Ureter (tissue), 1 donor: ENCODE measurements at regions not wholly inside any gene's neighbourhood (a gene's known extent, or its start where the extent isn't known, plus 50 kb on each side); places are given as distances from the start of the nearest gene placed in this dataset.
"Not testable (repeated sequence)": the region's sequence is repeated elsewhere in the genome, so short reads cannot be mapped to it uniquely, and the experiment has no call there.

Source experiments
- DNase-seq: peaks from one replicate; pipeline ENCODE4 v3.0.0-alpha.2; 2020; ENCODE audit warnings: low spot score
- donor health status: DM: yes; HTN: yes; CAD: no.

- DNase-seq: no peak
Observed at GRCh38 chr15:45868109-45868691, 233.4 kb downstream of the SQOR start.

- no peak for DNase-seq
Observed at GRCh38 chr15:45869034-45869668, 234.3 kb downstream of the SQOR start.

GRCh38 chr15:45871121-45871855, 236.5 kb downstream of the SQOR start:
- no peak for DNase-seq

GRCh38 chr15:45873781-45874180, 239.0 kb downstream of the SQOR start:
- DNase-seq: no peak

- DNase-seq: not testable (repeated sequence)
Observed at GRCh38 chr15:45874566-45874965, 239.7 kb downstream of the SQOR start.

GRCh38 chr15:45884289-45884688, 249.5 kb downstream of the SQOR start:
- DNase-seq: no peak

- DNase-seq: no peak
Observed at GRCh38 chr15:45884755-45885445, 250.1 kb downstream of the SQOR start.

- no peak for DNase-seq
Observed at GRCh38 chr15:45885801-45886200, 251.0 kb downstream of the SQOR start.

GRCh38 chr15:45891766-45892165, 256.9 kb downstream of the SQOR start:
- DNase-seq: peak; percentile 67

- no peak for DNase-seq
Observed at GRCh38 chr15:45892182-45892581, 257.4 kb downstream of the SQOR start.

- no peak for DNase-seq
Observed at GRCh38 chr15:45903283-45903682, 268.5 kb downstream of the SQOR start.

GRCh38 chr15:45904019-45904418, 269.2 kb downstream of the SQOR start:
- no peak for DNase-seq

- DNase-seq: no peak
Observed at GRCh38 chr15:45906230-45906629, 271.4 kb downstream of the SQOR start.

- DNase-seq: no peak
Observed at GRCh38 chr15:45910671-45911070, 275.8 kb downstream of the SQOR start.

GRCh38 chr15:45913451-45913850, 278.6 kb downstream of the SQOR start:
- DNase-seq: no peak

GRCh38 chr15:45914425-45914824, 279.6 kb downstream of the SQOR start:
- DNase-seq: no peak

- no peak for DNase-seq
Observed at GRCh38 chr15:45918839-45919238, 284.0 kb downstream of the SQOR start.

- DNase-seq: no peak
Observed at GRCh38 chr15:45919806-45920205, 285.0 kb downstream of the SQOR start.

- DNase-seq: no peak
Observed at GRCh38 chr15:45921376-45921775, 286.5 kb downstream of the SQOR start.

- no peak for DNase-seq
Observed at GRCh38 chr15:45921978-45922377, 287.1 kb downstream of the SQOR start.

- no peak for DNase-seq
Observed at GRCh38 chr15:45941367-45941766, 306.5 kb downstream of the SQOR start.

- no peak for DNase-seq
Observed at GRCh38 chr15:45943240-45943639, 308.4 kb downstream of the SQOR start.

GRCh38 chr15:45946111-45946510, 311.3 kb downstream of the SQOR start:
- DNase-seq: no peak
